Fibroblast of lung (primary cell): ENCODE measurements at regions not wholly inside any gene's neighbourhood (a gene's known extent, or its start where the extent isn't known, plus 50 kb on each side); places are given as distances from the start of the nearest gene placed in this dataset.

Source experiments
- CTCF ChIP-seq, 2 donors: IDR thresholded peaks in 1 of 2; conservative IDR thresholded peaks in 1 of 2; 1 replicate in 1 of 2; 2 replicates in 1 of 2; pipeline ENCODE4 v1.5.1; 2011 to 2012; ENCODE audit warnings: low read length in 2 of 2, control low read depth in 1 of 2, inconsistent platforms in 1 of 2, low read depth in 1 of 2, mild to moderate bottlenecking in 1 of 2
- EZH2 ChIP-seq: IDR thresholded peaks from 2 replicates; pipeline ENCODE4 v1.5.1; 2012; ENCODE audit warnings: low read length, control low read depth, mild to moderate bottlenecking; ENCODE audit errors: missing control alignments

- TF ChIP-seq CTCF (conservative IDR thresholded peaks at IDR 0.05 in 1 of 2, IDR thresholded peaks at IDR 0.05 in 1 of 2; ENCODE audit: low read depth in 1 of 2, low read length in 2 of 2), result no peak
- no peak for TF ChIP-seq EZH2
Measured at GRCh38 chr12:68422159-68422558, 90.0 kb upstream of the MDM1 start.
